B cell (primary cell): ENCODE measurements at regions not wholly inside any gene's neighbourhood (a gene's known extent, or its start where the extent isn't known, plus 50 kb on each side); places are given as distances from the start of the nearest gene placed in this dataset.

Experiments
- CTCF ChIP-seq: fragments of 200-600 bp; IDR thresholded peaks from one replicate; pipeline ENCODE4 v1.8.0; 2022; ENCODE audit warnings: antibody characterized with exemption, mild to moderate bottlenecking
- EZH2 ChIP-seq: IDR thresholded peaks from 2 replicates; pipeline ENCODE4 v1.6.1; 2012; ENCODE audit warnings: borderline replicate concordance, low read depth, mild to moderate bottlenecking, moderate library complexity, low read length; ENCODE audit not compliant: insufficient read depth, poor library complexity, severe bottlenecking

GRCh38 chr1:208309771-208310170 lies 65.6 kb upstream of the PLXNA2 start:
- TF ChIP-seq CTCF: no peak
- no peak for TF ChIP-seq EZH2
